SHP77 treated with DMSO at 0.1 percent for 48 hours (cell line): ENCODE measurements at regions not wholly inside any gene's neighbourhood (a gene's known extent, or its start where the extent isn't known, plus 50 kb on each side); places are given as distances from the start of the nearest gene placed in this dataset.

Source experiments
- DNase-seq: peaks from one replicate; lab custom pipeline; 2025; lab: John Stamatoyannopoulos, UW

GRCh38 chr2:239671916-239672849, 271.4 kb upstream of the HDAC4 start:
- no peak for DNase-seq

DNA sequence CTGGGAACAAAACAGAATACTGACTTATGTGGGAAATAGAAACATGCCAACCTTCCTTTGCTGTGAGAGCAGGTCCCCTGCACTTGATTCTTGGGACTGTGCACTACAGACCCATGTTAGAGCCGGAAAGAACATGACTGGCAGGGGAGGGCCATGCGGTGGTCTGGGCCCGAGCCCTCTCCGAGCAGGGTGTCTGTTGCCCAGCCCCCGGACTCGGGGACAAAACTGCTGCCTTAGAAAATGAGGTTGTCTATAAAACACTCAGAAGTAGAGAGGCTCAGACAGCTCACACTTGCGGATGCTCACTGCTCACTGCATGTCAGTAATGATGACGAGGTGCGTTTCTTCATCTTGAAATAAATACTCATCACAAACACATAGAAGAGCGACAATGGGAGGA, 270.7 kb upstream of the HDAC4 start:
- no peak for DNase-seq

- no peak for DNase-seq
Measured at GRCh38 chr2:239670463-239671120, 269.8 kb upstream of the HDAC4 start.

- DNase-seq: no peak
Measured at GRCh38 chr2:239669899-239670460, 269.2 kb upstream of the HDAC4 start.

- no peak for DNase-seq
Measured at GRCh38 chr2:239669181-239669898, 268.5 kb upstream of the HDAC4 start.

DNA sequence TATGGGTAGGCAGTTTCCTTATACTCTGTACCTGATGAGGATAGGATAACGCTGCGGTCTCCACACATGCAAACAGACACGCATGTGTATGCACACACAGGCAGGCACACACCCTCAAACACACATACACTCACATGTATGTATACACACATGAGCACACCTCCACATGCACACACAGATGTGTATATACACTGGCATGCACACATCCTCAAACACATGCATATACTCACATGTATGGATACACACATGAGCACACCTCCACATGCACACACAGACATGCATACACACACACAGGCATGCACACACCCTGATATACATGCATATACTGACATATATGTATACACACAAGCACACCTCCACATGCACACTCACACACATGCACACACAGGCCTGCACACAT, 267.8 kb upstream of the HDAC4 start:
- no peak for DNase-seq

DNA sequence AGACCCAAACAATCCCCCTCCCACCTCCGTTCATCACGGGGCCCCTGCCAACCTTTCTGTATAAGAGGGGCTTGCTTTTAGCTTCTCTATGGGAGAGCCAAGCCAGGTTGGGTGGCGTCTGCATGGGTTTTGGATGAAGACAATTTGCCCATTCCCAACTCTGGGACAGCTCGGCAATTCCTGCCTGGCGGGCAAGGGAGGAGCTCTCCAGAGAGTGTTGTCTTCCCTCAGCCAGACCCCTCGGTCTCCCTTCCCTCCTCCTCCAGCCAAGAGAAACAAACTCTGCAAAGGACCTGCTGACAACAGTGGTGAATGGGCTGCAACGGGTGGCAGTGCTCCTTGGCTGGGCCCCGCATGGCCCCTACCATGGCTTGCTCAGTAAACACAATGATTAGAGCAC, 267.2 kb upstream of the HDAC4 start:
- DNase-seq: no peak

- no peak for DNase-seq
Measured at GRCh38 chr2:239667431-239667985, 266.7 kb upstream of the HDAC4 start.

DNA sequence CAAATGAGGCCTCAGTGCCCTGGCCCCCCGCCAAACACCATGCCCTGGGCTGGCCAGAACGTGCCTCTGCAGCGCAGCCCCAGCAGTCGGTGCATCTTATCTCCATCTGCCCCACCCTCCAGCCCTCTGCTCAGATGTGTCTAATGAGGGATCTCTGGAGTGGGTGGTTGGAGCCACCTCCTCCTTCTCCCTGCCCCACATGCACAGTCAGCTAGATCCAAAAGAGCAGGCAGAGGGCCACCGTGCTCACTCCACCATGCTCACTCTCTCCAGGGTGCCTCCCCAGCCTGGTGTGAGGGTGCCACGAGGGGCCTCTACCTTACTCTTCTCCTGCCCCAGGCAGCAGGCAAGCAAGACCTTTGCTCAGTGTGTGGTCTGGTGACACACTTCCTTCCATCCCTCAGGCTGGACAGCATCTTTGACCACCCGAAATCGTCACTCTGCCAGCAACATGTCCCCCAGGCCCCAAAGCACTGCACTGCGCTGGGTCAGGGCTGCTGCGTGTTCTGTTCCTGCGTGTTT, 266.1 kb upstream of the HDAC4 start:
- no peak for DNase-seq

DNA sequence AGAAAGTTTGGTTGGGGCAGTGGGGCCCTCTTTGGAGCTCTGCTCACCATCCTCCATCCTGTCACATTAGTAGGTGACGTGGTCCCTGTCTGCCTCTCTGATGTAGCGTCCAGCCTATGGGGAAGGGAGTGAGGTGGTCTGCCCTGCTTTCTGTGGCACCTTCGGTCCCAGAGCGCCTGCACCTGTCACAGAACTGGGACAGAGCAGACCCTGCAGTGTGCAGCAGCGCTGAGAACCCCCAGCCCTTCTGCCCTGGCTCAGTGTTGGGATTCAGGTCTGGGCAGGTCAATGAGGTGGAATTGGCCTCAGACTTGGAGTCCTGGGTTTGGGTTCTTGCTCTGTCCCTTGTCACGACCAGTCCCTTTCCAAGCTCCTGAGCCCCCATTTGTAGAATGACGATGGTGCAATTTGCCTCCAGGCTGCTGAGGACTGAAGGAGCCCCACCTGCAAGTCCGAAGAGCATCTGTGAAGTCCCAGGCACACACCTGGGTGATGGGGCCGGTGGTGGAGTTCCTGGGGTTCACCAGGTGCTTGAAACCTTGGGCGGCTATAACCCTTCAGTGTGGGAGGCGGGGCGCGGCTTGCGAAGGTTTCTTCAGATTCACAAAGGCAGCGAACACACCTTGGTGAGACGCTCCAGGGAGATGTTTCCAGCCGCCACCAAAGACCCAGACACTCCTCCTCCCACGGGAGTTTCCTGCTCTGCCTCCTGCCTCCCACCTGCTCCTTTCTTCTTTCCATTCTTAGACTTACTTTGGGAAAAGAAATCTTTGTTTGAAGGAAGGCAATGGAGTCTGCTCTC, 265.4 kb upstream of the HDAC4 start:
- no peak for DNase-seq

DNA sequence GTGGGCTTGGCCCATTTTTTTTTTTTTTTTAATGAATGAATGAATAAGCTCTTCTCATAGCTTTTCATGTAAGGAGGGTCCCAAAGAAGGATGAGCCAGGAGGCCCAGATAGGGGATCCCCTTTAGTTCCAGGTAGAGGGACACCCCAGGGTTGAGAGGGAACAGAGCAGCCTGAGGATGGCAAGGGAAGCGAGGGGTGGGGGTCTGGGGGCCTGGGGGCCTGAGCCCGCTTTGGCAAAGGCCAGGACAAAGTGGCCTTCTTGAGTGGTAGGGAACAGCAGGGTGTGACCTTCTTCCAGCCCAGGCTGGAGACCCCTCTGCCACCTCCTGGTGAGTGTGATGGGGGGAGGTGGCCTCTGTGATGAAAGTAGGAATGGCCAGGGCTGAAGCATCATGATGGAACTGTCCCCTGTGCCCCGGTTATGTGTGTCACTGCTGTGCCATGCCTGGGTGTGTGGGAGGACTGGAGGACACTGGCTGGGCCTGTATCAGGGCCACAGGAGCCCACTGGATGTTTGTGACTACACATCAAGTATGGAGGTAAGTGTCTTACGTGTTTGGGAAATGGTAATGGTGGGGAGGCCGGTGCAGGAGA, 263.5 kb upstream of the HDAC4 start:
- DNase-seq: no peak

GRCh38 chr2:239663364-239663924, 262.6 kb upstream of the HDAC4 start:
- no peak for DNase-seq

DNA sequence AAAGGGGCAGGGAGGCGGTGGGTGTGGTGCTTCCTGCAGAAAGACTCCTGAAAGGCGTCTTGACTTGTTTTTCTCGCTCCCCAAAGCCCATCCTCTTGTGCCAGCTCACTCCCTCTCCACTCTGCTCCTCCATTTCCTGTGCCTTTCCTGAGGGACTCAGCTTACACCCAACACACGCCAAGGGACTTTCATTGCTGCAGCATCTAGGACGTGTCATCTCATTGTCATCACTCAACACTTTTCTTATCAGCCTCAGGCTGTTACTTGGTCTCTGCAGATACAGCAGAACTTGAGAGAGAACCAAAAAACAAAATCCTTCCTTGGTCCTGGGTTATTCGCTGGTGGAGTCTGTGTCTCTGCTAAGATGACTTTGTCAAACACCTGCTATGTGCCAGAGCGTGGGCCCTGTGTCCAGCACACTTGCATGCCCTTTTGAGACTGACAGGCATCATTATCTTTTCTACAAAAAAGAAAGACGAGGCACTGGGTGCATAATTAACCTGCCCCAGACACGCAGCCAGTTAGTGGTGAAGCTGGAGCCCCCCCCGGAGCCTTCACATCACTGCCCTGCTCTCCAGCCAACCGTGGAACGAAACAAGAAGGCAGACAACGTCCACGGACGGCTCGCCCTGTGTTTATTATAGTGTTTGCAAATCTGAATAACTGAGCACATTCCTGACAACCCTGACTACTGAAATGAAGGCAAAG, 261.7 kb upstream of the HDAC4 start:
- DNase-seq: no peak

DNA sequence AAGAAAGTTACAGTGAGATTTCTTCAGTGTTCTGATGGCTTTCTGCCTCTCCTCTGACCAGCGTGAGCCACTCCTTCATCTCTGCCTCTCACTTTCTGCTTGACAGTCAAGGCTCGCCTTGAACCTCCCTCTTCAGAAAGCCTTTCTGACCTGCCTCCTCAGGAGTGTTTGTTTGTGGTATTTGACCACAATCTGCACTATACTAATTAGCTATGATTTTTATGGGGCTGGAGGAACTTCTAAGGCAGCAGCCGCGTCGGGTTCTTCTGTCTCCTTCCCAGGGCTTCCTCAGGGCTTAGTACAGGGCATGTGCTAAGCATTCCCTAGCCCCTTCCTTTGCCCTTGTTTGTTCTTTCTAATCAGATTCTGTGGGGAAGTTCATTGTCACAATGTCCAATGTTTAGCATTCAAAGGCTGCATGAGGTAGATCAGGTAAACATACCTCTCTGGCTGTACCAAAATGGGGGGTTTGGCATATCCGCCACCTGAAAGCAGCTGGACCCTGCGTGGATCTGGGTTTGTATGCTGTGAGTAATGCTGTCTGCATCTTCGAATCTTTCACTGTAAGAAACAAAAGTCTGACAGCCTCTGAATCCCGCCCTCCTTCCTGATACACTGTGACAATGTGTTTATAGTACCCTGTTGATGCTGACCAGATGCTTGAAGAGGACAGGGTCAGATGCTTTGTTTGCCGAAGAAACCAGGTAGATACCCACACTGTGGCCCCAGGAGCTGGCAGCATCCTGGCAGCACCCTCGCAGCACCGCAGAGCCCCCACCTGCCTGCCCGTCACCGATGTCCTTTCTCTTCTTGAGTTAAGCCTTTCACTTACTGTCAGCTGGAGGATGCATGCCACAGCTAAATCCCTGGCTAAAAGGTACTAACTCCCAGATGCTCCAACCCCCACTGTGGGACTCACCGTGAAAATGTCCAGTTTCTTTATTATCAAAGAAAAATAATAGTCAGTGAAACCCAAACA, 260.8 kb upstream of the HDAC4 start:
- no peak for DNase-seq

GRCh38 chr2:239660390-239661230, 259.8 kb upstream of the HDAC4 start:
- no peak for DNase-seq

- no peak for DNase-seq
Measured at GRCh38 chr2:239657992-239658391, 257.2 kb upstream of the HDAC4 start.

- no peak for DNase-seq
Measured at GRCh38 chr2:239657236-239657635, 256.4 kb upstream of the HDAC4 start.
